Liver (tissue), 8 donors: ENCODE measurements at regions not wholly inside any gene's neighbourhood (a gene's known extent, or its start where the extent isn't known, plus 50 kb on each side); places are given as distances from the start of the nearest gene placed in this dataset.

Experiments used
- DNase-seq: peaks from one replicate; pipeline ENCODE4 v3.0.0-alpha.2; 2017; ENCODE audit warnings: low spot score
- H3K27ac ChIP-seq, 2 donors: one replicate each; pipeline ENCODE4 v1.7.0; 2013; ENCODE audit warnings: inconsistent platforms in 2 of 2, low read length in 2 of 2, control low read depth in 1 of 2, low read depth in 1 of 2, mild to moderate bottlenecking in 1 of 2
- H3K27me3 ChIP-seq, 4 donors: one replicate each; pipeline versions ENCODE4 v1.6.1 to v1.7.0; 2013; ENCODE audit warnings: low read length in 3 of 4, inconsistent platforms in 1 of 4, mild to moderate bottlenecking in 1 of 4, moderate library complexity in 1 of 4; ENCODE audit not compliant: control insufficient read depth in 4 of 4, insufficient read depth in 4 of 4
- H3K36me3 ChIP-seq, 4 donors: one replicate each; pipeline versions ENCODE4 v1.6.1 to v1.7.0; 2013; ENCODE audit warnings: low read length in 3 of 4, mild to moderate bottlenecking in 3 of 4, low read depth in 1 of 4, moderate library complexity in 1 of 4; ENCODE audit not compliant: control insufficient read depth in 4 of 4, insufficient read depth in 3 of 4
- H3K4me1 ChIP-seq, 4 donors: one replicate each; pipeline versions ENCODE4 v1.6.1 to v1.7.0; 2013; ENCODE audit warnings: low read length in 3 of 4, mild to moderate bottlenecking in 3 of 4, moderate library complexity in 1 of 4; ENCODE audit not compliant: control insufficient read depth in 4 of 4, insufficient read depth in 4 of 4
- H3K4me3 ChIP-seq, 3 donors: one replicate each; pipeline versions ENCODE4 v1.6.1 to v1.7.0; 2013; ENCODE audit warnings: low read length in 3 of 3, control low read depth in 1 of 3, low read depth in 1 of 3, mild to moderate bottlenecking in 1 of 3
- H3K9ac ChIP-seq, 2 donors: one replicate each; pipeline ENCODE4 v1.7.0; 2013; ENCODE audit warnings: low read length in 2 of 2, mild to moderate bottlenecking in 2 of 2, moderate library complexity in 2 of 2, control low read depth in 1 of 2, low read depth in 1 of 2
- H3K9me3 ChIP-seq, 4 donors: one replicate each; pipeline versions ENCODE4 v1.6.1 to v1.7.0; 2013; ENCODE audit warnings: low read length in 3 of 4; ENCODE audit not compliant: control insufficient read depth in 4 of 4
- CTCF ChIP-seq: fragments of 150-350 bp; IDR thresholded peaks from 2 replicates; pipeline ENCODE4 v1.5.1; 2017; ENCODE audit warnings: improper control_type of control experiment, low read depth, low read length; ENCODE audit not compliant: missing input control
- EGR1 ChIP-seq, 2 donors: IDR thresholded peaks; 2 replicates each; pipeline ENCODE4 v1.6.1; 2016 to 2018; ENCODE audit warnings: antibody characterized with exemption in 2 of 2, low read depth in 2 of 2
- FOXA1 ChIP-seq: IDR thresholded peaks from 2 replicates; pipeline ENCODE4 v1.6.1; 2016; ENCODE audit warnings: antibody characterized with exemption
- FOXA2 ChIP-seq: IDR thresholded peaks from 2 replicates; pipeline ENCODE4 v1.6.1; 2016; ENCODE audit warnings: antibody characterized with exemption
- HNF4A ChIP-seq, 2 donors: conservative IDR thresholded peaks; 2 replicates each; pipeline ENCODE4 v1.6.1; 2016; ENCODE audit warnings: antibody characterized with exemption in 2 of 2, mild to moderate bottlenecking in 2 of 2
- HNF4G ChIP-seq: IDR thresholded peaks from 2 replicates; pipeline ENCODE4 v1.6.1; 2016; ENCODE audit warnings: antibody characterized with exemption
- NR2F2 ChIP-seq: IDR thresholded peaks from 2 replicates; pipeline ENCODE4 v1.6.1; 2016; ENCODE audit warnings: antibody characterized with exemption
- RXRA ChIP-seq, 2 donors: IDR thresholded peaks; 2 replicates each; pipeline ENCODE4 v1.6.1; 2017 to 2018; ENCODE audit warnings: antibody characterized with exemption in 2 of 2, mild to moderate bottlenecking in 1 of 2
- SP1 ChIP-seq: IDR thresholded peaks from 2 replicates; pipeline ENCODE4 v1.6.1; 2018; ENCODE audit warnings: antibody characterized with exemption, mild to moderate bottlenecking
- TAF1 ChIP-seq: conservative IDR thresholded peaks from 2 replicates; pipeline ENCODE4 v1.6.1; 2016; ENCODE audit warnings: antibody characterized with exemption, mild to moderate bottlenecking
- YY1 ChIP-seq: IDR thresholded peaks from 2 replicates; pipeline ENCODE4 v1.6.1; 2016; ENCODE audit warnings: antibody characterized with exemption, mild to moderate bottlenecking
- WGBS: extraction: QIAGEN DNeasy Blood & Tissue Kit; methylation state at CpG from one replicate; pipeline ENCODE4 v1.1.7; 2013; 5-methylcytosine and 5-hydroxymethylcytosine counted together
- TF ChIP-seq, protein P1 (sequence below): IDR thresholded peaks from 2 replicates; pipeline ENCODE4 v1.6.1; 2016; ENCODE audit warnings: antibody characterized with exemption
- TF ChIP-seq, protein P2 (sequence below): IDR thresholded peaks from 2 replicates; pipeline ENCODE4 v1.6.1; 2016; ENCODE audit warnings: antibody characterized with exemption
- TF ChIP-seq, protein P3 (sequence below): IDR thresholded peaks from 2 replicates; pipeline ENCODE4 v1.6.1; 2016; ENCODE audit warnings: antibody characterized with exemption
- TF ChIP-seq, protein P4 (sequence below): IDR thresholded peaks from 2 replicates; pipeline ENCODE4 v1.6.1; 2016; ENCODE audit warnings: antibody characterized with exemption, mild to moderate bottlenecking
- donor health status: healthy.
- donor health status: healthy.
- donor health status: healthy.
- donor health status: healthy.
- donor health status: healthy.

GRCh38 chr3:170719300-170719699, 133.4 kb upstream of the SLC7A14 start:
- 66% methylated on average over 1 of the region's 1 CpG for WGBS
- no peak overlapping the region for H3K27ac ChIP-seq
- H3K9ac ChIP-seq, result no peak overlapping the region
- H3K36me3 ChIP-seq, result no peaks in the 10 kb centered on the region
- TF ChIP-seq HNF4A (conservative IDR thresholded peaks at IDR 0.05), result no peak
- no peaks in the 10 kb centered on the region for H3K27me3 ChIP-seq
- H3K4me1 ChIP-seq, result no peaks in the 10 kb centered on the region
- no peak overlapping the region for H3K4me3 ChIP-seq
- no peaks in the 10 kb centered on the region for H3K9me3 ChIP-seq
- DNase-seq, result no peak

- H3K9me3 ChIP-seq, result no peaks in the 10 kb centered on the region
- H3K27me3 ChIP-seq, result no peaks in the 10 kb centered on the region
- no peak for DNase-seq
- H3K27ac ChIP-seq, result no peak overlapping the region
- H3K4me3 ChIP-seq, result no peak overlapping the region
- H3K9ac ChIP-seq, result no peak overlapping the region
- no peaks in the 10 kb centered on the region for H3K4me1 ChIP-seq
- TF ChIP-seq EGR1 (IDR thresholded peaks at IDR 0.05; ENCODE audit: low read depth in 2 of 2) (no peak), YY1 (no peak), NR2F2 (no peak), FOXA1 (no peak), HNF4A (conservative IDR thresholded peaks at IDR 0.05) (no peak)
- TF ChIP-seq, protein P1, sequence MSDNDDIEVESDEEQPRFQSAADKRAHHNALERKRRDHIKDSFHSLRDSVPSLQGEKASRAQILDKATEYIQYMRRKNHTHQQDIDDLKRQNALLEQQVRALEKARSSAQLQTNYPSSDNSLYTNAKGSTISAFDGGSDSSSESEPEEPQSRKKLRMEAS, result no peak
- TF ChIP-seq, protein P2, sequence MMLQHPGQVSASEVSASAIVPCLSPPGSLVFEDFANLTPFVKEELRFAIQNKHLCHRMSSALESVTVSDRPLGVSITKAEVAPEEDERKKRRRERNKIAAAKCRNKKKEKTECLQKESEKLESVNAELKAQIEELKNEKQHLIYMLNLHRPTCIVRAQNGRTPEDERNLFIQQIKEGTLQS, result no peak
- 88% methylated on average over 3 of the region's 3 CpGs for WGBS
- no peaks in the 10 kb centered on the region for H3K36me3 ChIP-seq
Measured at GRCh38 chr3:170718848-170719247, 133.0 kb upstream of the SLC7A14 start.

GRCh38 chr3:170717410-170718402, 131.8 kb upstream of the SLC7A14 start:
- no peaks in the 10 kb centered on the region for H3K9me3 ChIP-seq
- H3K27ac ChIP-seq, result no peak overlapping the region
- H3K9ac ChIP-seq, result no peak overlapping the region
- H3K4me1 ChIP-seq, result no peaks in the 10 kb centered on the region
- no peak for DNase-seq
- 73% methylated on average over 6 of the region's 6 CpGs for WGBS
- H3K4me3 ChIP-seq, result no peak overlapping the region
- H3K27me3 ChIP-seq, result no peaks in the 10 kb centered on the region
- H3K36me3 ChIP-seq, result no peaks in the 10 kb centered on the region
- TF ChIP-seq CTCF (no peak), NR2F2 (no peak), YY1 (no peak), HNF4A (conservative IDR thresholded peaks at IDR 0.05) (no peak), SP1 (no peak), EGR1 (IDR thresholded peaks at IDR 0.05; ENCODE audit: low read depth in 2 of 2) (no peak), HNF4G (no peak), TAF1 (no peak), FOXA2 (no peak), RXRA (IDR thresholded peaks at IDR 0.05) (no peak), FOXA1 (no peak)
- TF ChIP-seq, protein P1, result no peak
- TF ChIP-seq, protein P3, sequence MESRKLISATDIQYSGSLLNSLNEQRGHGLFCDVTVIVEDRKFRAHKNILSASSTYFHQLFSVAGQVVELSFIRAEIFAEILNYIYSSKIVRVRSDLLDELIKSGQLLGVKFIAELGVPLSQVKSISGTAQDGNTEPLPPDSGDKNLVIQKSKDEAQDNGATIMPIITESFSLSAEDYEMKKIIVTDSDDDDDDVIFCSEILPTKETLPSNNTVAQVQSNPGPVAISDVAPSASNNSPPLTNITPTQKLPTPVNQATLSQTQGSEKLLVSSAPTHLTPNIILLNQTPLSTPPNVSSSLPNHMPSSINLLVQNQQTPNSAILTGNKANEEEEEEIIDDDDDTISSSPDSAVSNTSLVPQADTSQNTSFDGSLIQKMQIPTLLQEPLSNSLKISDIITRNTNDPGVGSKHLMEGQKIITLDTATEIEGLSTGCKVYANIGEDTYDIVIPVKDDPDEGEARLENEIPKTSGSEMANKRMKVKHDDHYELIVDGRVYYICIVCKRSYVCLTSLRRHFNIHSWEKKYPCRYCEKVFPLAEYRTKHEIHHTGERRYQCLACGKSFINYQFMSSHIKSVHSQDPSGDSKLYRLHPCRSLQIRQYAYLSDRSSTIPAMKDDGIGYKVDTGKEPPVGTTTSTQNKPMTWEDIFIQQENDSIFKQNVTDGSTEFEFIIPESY, result no peak
- TF ChIP-seq, protein P4, sequence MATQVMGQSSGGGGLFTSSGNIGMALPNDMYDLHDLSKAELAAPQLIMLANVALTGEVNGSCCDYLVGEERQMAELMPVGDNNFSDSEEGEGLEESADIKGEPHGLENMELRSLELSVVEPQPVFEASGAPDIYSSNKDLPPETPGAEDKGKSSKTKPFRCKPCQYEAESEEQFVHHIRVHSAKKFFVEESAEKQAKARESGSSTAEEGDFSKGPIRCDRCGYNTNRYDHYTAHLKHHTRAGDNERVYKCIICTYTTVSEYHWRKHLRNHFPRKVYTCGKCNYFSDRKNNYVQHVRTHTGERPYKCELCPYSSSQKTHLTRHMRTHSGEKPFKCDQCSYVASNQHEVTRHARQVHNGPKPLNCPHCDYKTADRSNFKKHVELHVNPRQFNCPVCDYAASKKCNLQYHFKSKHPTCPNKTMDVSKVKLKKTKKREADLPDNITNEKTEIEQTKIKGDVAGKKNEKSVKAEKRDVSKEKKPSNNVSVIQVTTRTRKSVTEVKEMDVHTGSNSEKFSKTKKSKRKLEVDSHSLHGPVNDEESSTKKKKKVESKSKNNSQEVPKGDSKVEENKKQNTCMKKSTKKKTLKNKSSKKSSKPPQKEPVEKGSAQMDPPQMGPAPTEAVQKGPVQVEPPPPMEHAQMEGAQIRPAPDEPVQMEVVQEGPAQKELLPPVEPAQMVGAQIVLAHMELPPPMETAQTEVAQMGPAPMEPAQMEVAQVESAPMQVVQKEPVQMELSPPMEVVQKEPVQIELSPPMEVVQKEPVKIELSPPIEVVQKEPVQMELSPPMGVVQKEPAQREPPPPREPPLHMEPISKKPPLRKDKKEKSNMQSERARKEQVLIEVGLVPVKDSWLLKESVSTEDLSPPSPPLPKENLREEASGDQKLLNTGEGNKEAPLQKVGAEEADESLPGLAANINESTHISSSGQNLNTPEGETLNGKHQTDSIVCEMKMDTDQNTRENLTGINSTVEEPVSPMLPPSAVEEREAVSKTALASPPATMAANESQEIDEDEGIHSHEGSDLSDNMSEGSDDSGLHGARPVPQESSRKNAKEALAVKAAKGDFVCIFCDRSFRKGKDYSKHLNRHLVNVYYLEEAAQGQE, result no peak
